SK-N-SH (cell line): ENCODE measurements at regions not wholly inside any gene's neighbourhood (a gene's known extent, or its start where the extent isn't known, plus 50 kb on each side); places are given as distances from the start of the nearest gene placed in this dataset.

Experiments used
- CTCF ChIP-seq: fragments of 200-600 bp; sonication (generic); IDR thresholded peaks from 2 replicates; pipeline ENCODE4 v1.6.1; 2017; ENCODE audit warnings: antibody characterized with exemption, mild to moderate bottlenecking, moderate library complexity
- ELF1 ChIP-seq: IDR thresholded peaks from 2 replicates; pipeline ENCODE4 v1.4.0; 2012
- GABPA ChIP-seq: IDR thresholded peaks from 2 replicates; pipeline ENCODE4 v1.4.0; 2012; ENCODE audit warnings: low read depth, mild to moderate bottlenecking
- GATA2 ChIP-seq: sonication (generic); formaldehyde crosslinking; IDR thresholded peaks from 2 replicates; pipeline ENCODE4 v1.5.0; 2020; ENCODE audit warnings: mild to moderate bottlenecking, missing genetic modification reagents
- RAD21 ChIP-seq: IDR thresholded peaks from 2 replicates; pipeline ENCODE4 v1.6.1; 2012; ENCODE audit warnings: mild to moderate bottlenecking, low read length
- SIN3A ChIP-seq: IDR thresholded peaks from 2 replicates; pipeline ENCODE4 v1.6.1; 2012; ENCODE audit warnings: low read depth, mild to moderate bottlenecking, low read length, moderate library complexity, borderline replicate concordance
- SMC3 ChIP-seq: IDR thresholded peaks from 2 replicates; pipeline ENCODE4 v1.6.1; 2012; ENCODE audit warnings: low read depth, low read length, improper control_type of control experiment

- TF ChIP-seq CTCF (no peak), RAD21 (no peak), ELF1 (no peak), GATA2 (CRISPR knock-in tag) (no peak), GABPA (no peak), SMC3 (no peak), SIN3A (no peak)
These were observed 210.4 kb downstream of the CDH19 start for GRCh38 chr18:66393463-66393862.
